Stimulated activated naive CD8-positive, alpha-beta T cell treated with anti-CD3 and anti-CD28 coated beads, Interleukin-15, amount 100 ng/mL, for 72 hours (primary cell): ENCODE measurements at regions not wholly inside any gene's neighbourhood (a gene's known extent, or its start where the extent isn't known, plus 50 kb on each side); places are given as distances from the start of the nearest gene placed in this dataset.

Experiments used
- ATAC-seq: fragments of 150-1000 bp; cut with Tn5 transposase; 2 replicates; pipeline ENCODE4 v1.10.0; 2021; ENCODE audit warnings: mild to moderate bottlenecking, moderate library complexity
- DNase-seq, 2 donors: peaks; one replicate each; pipeline ENCODE4 v3.0.0; 2021 to 2022
- H3K27ac Mint-ChIP-seq, 2 donors: one replicate each; pipeline ENCODE4 v1.8.0; 2022; ENCODE audit warnings: mild to moderate bottlenecking in 2 of 2, mixed read lengths in 2 of 2, moderate library complexity in 2 of 2
- H3K27me3 Mint-ChIP-seq: one replicate; pipeline ENCODE4 v1.8.0; 2022; ENCODE audit warnings: mixed read lengths
- H3K4me1 Mint-ChIP-seq: one replicate; pipeline ENCODE4 v1.8.0; 2022; ENCODE audit warnings: mild to moderate bottlenecking, mixed read lengths
- H3K4me3 Mint-ChIP-seq, 2 donors: one replicate each; pipeline ENCODE4 v1.8.0; 2022; ENCODE audit warnings: mild to moderate bottlenecking in 2 of 2, mixed read lengths in 2 of 2, moderate library complexity in 1 of 2
- H3K9me3 Mint-ChIP-seq, 2 donors: one replicate each; pipeline ENCODE4 v1.8.0; 2022; ENCODE audit warnings: mixed read lengths in 2 of 2

GRCh38 chr13:50449465-50449864 is 394.0 kb downstream of the DLEU7 start:
- H3K27me3 Mint-ChIP-seq = no peaks in the 10 kb centered on the region
- H3K4me1 Mint-ChIP-seq = no peaks in the 10 kb centered on the region
- no peak for ATAC-seq
- H3K9me3 Mint-ChIP-seq = no peaks in the 10 kb centered on the region
- H3K4me3 Mint-ChIP-seq = no peak overlapping the region
- no peak overlapping the region for H3K27ac Mint-ChIP-seq
- no peak for DNase-seq

GRCh38 chr13:50450279-50450678 is 393.2 kb downstream of the DLEU7 start:
- Mint-ChIP-seq H3K27me3 (no peaks in the 10 kb centered on the region), H3K4me3 (no peak overlapping the region), H3K9me3 (no peaks in the 10 kb centered on the region), H3K27ac (no peak overlapping the region), H3K4me1 (no peaks in the 10 kb centered on the region)
- no peak for DNase-seq
- no peak for ATAC-seq

- Mint-ChIP-seq H3K4me1 (no peaks in the 10 kb centered on the region), H3K4me3 (no peak overlapping the region), H3K9me3 (no peaks in the 10 kb centered on the region), H3K27me3 (no peaks in the 10 kb centered on the region), H3K27ac (no peak overlapping the region)
- DNase-seq (no peak), ATAC-seq (no peak)
Measured at GRCh38 chr13:50451609-50452008, 391.9 kb downstream of the DLEU7 start.

GRCh38 chr13:50452028-50452427 is 391.5 kb downstream of the DLEU7 start:
- Mint-ChIP-seq H3K4me3 (no peak overlapping the region), H3K27ac (no peak overlapping the region), H3K27me3 (no peaks in the 10 kb centered on the region), H3K4me1 (no peaks in the 10 kb centered on the region), H3K9me3 (no peaks in the 10 kb centered on the region)
- ATAC-seq (no peak), DNase-seq (no peak)

GRCh38 chr13:50452756-50453155 is 390.7 kb downstream of the DLEU7 start:
- no peaks in the 10 kb centered on the region for H3K4me1 Mint-ChIP-seq
- ATAC-seq (no peak), DNase-seq (no peak)
- no peaks in the 10 kb centered on the region for H3K27me3 Mint-ChIP-seq
- no peak overlapping the region for H3K27ac Mint-ChIP-seq
- no peaks in the 10 kb centered on the region for H3K9me3 Mint-ChIP-seq
- H3K4me3 Mint-ChIP-seq = no peak overlapping the region

GRCh38 chr13:50453188-50453587 is 390.3 kb downstream of the DLEU7 start:
- Mint-ChIP-seq H3K4me3 (no peak overlapping the region), H3K4me1 (no peaks in the 10 kb centered on the region), H3K27ac (no peak overlapping the region), H3K9me3 (no peaks in the 10 kb centered on the region), H3K27me3 (no peaks in the 10 kb centered on the region)
- DNase-seq (no peak), ATAC-seq (no peak)

- DNase-seq (no peak), ATAC-seq (no peak)
- Mint-ChIP-seq H3K4me3 (no peak overlapping the region), H3K4me1 (no peaks in the 10 kb centered on the region), H3K9me3 (no peaks in the 10 kb centered on the region), H3K27me3 (no peaks in the 10 kb centered on the region), H3K27ac (no peak overlapping the region)
Measured at GRCh38 chr13:50456111-50456510, 387.4 kb downstream of the DLEU7 start.

- DNase-seq (no peak), ATAC-seq (no peak)
- H3K9me3 Mint-ChIP-seq = no peaks in the 10 kb centered on the region
- peaks cover 6% of the 10 kb centered on the region for H3K27me3 Mint-ChIP-seq
- no peaks in the 10 kb centered on the region for H3K4me1 Mint-ChIP-seq
- no peak overlapping the region for H3K27ac Mint-ChIP-seq
- no peak overlapping the region for H3K4me3 Mint-ChIP-seq
Measured at GRCh38 chr13:50457415-50458393, 385.8 kb downstream of the DLEU7 start.

- Mint-ChIP-seq H3K27me3 (peaks cover 6% of the 10 kb centered on the region), H3K9me3 (no peaks in the 10 kb centered on the region)
- DNase-seq = no peak
Measured at GRCh38 chr13:50459046-50459445, 384.4 kb downstream of the DLEU7 start.

GRCh38 chr13:50459658-50460057 is 383.8 kb downstream of the DLEU7 start:
- ATAC-seq (no peak), DNase-seq (no peak)
- Mint-ChIP-seq H3K27me3 (peaks cover 6% of the 10 kb centered on the region), H3K9me3 (no peaks in the 10 kb centered on the region), H3K4me1 (no peaks in the 10 kb centered on the region), H3K27ac (peak overlapping the region in 1 of 2 donors; percentile 39), H3K4me3 (no peak overlapping the region)

More at GRCh38 chr13:50459046-50459445, 384.4 kb downstream of the DLEU7 start:
- Mint-ChIP-seq H3K27ac (no peak overlapping the region), H3K4me3 (no peak overlapping the region), H3K4me1 (no peaks in the 10 kb centered on the region)
- no peak for ATAC-seq

GRCh38 chr13:50460358-50460757 is 383.1 kb downstream of the DLEU7 start:
- Mint-ChIP-seq H3K9me3 (no peaks in the 10 kb centered on the region), H3K27me3 (peaks cover 6% of the 10 kb centered on the region), H3K4me1 (no peaks in the 10 kb centered on the region), H3K4me3 (no peak overlapping the region), H3K27ac (no peak overlapping the region)
- DNase-seq (no peak), ATAC-seq (no peak)

- H3K9me3 Mint-ChIP-seq = no peaks in the 10 kb centered on the region
- DNase-seq = no peak
- no peak overlapping the region for H3K27ac Mint-ChIP-seq
- H3K4me1 Mint-ChIP-seq = no peaks in the 10 kb centered on the region
- no peak overlapping the region for H3K4me3 Mint-ChIP-seq
- H3K27me3 Mint-ChIP-seq = peaks cover 6% of the 10 kb centered on the region
- ATAC-seq = no peak
Measured at GRCh38 chr13:50461189-50461588, 382.3 kb downstream of the DLEU7 start.

- no peaks in the 10 kb centered on the region for H3K4me1 Mint-ChIP-seq
- no peaks in the 10 kb centered on the region for H3K9me3 Mint-ChIP-seq
- peaks cover 15% of the 10 kb centered on the region for H3K27me3 Mint-ChIP-seq
- no peak overlapping the region for H3K4me3 Mint-ChIP-seq
- ATAC-seq (no peak), DNase-seq (no peak)
- H3K27ac Mint-ChIP-seq = no peak overlapping the region
Measured at GRCh38 chr13:50463719-50464118, 379.8 kb downstream of the DLEU7 start.

GRCh38 chr13:50464349-50465251 is 378.9 kb downstream of the DLEU7 start:
- H3K4me3 Mint-ChIP-seq = no peak overlapping the region
- H3K27ac Mint-ChIP-seq = no peak overlapping the region
- DNase-seq (no peak), ATAC-seq (no peak)
- peaks cover 15% of the 10 kb centered on the region for H3K27me3 Mint-ChIP-seq
- H3K4me1 Mint-ChIP-seq = no peaks in the 10 kb centered on the region
- H3K9me3 Mint-ChIP-seq = no peaks in the 10 kb centered on the region

GRCh38 chr13:50466456-50466855 is 377.0 kb downstream of the DLEU7 start:
- no peak for ATAC-seq
- no peaks in the 10 kb centered on the region for H3K9me3 Mint-ChIP-seq
- H3K27ac Mint-ChIP-seq = no peak overlapping the region
- H3K4me3 Mint-ChIP-seq = no peak overlapping the region
- no peaks in the 10 kb centered on the region for H3K4me1 Mint-ChIP-seq
- peaks cover 15% of the 10 kb centered on the region for H3K27me3 Mint-ChIP-seq
- no peak for DNase-seq
